Liver (tissue), 3 donors: ENCODE measurements at regions not wholly inside any gene's neighbourhood (a gene's known extent, or its start where the extent isn't known, plus 50 kb on each side); places are given as distances from the start of the nearest gene placed in this dataset.
"Not testable (repeated sequence)": the region's sequence is repeated elsewhere in the genome, so short reads cannot be mapped to it uniquely, and the experiment has no call there.

Source experiments
- FOXA1 ChIP-seq: IDR thresholded peaks from 2 replicates; pipeline ENCODE4 v1.6.1; 2016; ENCODE audit warnings: antibody characterized with exemption
- GABPA ChIP-seq, 2 donors: IDR thresholded peaks in 1 of 2; conservative IDR thresholded peaks in 1 of 2; 2 replicates each; pipeline ENCODE4 v1.6.1; 2016; ENCODE audit warnings: antibody characterized with exemption in 2 of 2, mild to moderate bottlenecking in 1 of 2, moderate library complexity in 1 of 2
- RAD21 ChIP-seq, 2 donors: IDR thresholded peaks; 2 replicates each; pipeline ENCODE4 v1.6.1; 2016; ENCODE audit warnings: antibody characterized with exemption in 2 of 2, mild to moderate bottlenecking in 2 of 2
- SP1 ChIP-seq: IDR thresholded peaks from 2 replicates; pipeline ENCODE4 v1.6.1; 2018; ENCODE audit warnings: antibody characterized with exemption, mild to moderate bottlenecking
- YY1 ChIP-seq: IDR thresholded peaks from 2 replicates; pipeline ENCODE4 v1.6.1; 2016; ENCODE audit warnings: antibody characterized with exemption, mild to moderate bottlenecking
- TF ChIP-seq, protein P1 (sequence below): fragments of 150-350 bp; IDR thresholded peaks from 2 replicates; pipeline ENCODE4 v1.5.1; 2017; ENCODE audit warnings: improper control_type of control experiment, low read depth, low read length; ENCODE audit not compliant: missing input control
- TF ChIP-seq, protein P2 (sequence below): IDR thresholded peaks from 2 replicates; pipeline ENCODE4 v1.6.1; 2016; ENCODE audit warnings: antibody characterized with exemption
- donor health status: healthy.
- donor health status: healthy.

DNA sequence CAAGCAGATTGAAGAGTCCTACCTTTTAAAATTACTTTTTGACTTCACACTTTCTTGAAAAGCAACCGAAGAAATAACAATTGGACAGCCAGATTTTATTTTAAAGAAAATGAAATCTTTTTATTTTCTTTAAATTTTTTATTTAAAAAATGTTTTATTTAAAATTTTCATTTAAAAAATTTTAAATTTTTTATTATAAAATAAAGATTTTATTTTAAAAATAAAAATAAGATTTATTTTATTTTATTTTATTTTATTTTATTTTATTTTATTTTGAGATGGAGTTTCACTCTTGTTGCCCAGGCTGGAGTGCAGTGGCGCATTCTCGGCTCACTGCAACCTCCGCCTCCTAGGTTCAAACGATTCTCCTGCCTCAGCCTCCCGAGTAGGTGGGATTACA lies 144.5 kb downstream of the GPR85 start:
- TF ChIP-seq, protein P1, sequence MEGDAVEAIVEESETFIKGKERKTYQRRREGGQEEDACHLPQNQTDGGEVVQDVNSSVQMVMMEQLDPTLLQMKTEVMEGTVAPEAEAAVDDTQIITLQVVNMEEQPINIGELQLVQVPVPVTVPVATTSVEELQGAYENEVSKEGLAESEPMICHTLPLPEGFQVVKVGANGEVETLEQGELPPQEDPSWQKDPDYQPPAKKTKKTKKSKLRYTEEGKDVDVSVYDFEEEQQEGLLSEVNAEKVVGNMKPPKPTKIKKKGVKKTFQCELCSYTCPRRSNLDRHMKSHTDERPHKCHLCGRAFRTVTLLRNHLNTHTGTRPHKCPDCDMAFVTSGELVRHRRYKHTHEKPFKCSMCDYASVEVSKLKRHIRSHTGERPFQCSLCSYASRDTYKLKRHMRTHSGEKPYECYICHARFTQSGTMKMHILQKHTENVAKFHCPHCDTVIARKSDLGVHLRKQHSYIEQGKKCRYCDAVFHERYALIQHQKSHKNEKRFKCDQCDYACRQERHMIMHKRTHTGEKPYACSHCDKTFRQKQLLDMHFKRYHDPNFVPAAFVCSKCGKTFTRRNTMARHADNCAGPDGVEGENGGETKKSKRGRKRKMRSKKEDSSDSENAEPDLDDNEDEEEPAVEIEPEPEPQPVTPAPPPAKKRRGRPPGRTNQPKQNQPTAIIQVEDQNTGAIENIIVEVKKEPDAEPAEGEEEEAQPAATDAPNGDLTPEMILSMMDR, result not testable (repeated sequence)
- not testable (repeated sequence) for TF ChIP-seq RAD21 (IDR thresholded peaks at IDR 0.05); SP1; FOXA1; GABPA (IDR thresholded peaks at IDR 0.05 in 1 of 2, conservative IDR thresholded peaks at IDR 0.05 in 1 of 2); YY1
- TF ChIP-seq, protein P2, sequence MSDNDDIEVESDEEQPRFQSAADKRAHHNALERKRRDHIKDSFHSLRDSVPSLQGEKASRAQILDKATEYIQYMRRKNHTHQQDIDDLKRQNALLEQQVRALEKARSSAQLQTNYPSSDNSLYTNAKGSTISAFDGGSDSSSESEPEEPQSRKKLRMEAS, result not testable (repeated sequence)
